ENCODE measurements at regions not wholly inside any gene's neighbourhood (a gene's known extent, or its start where the extent isn't known, plus 50 kb on each side); places are given as distances from the start of the nearest gene placed in this dataset.

- H3K27ac ChIP-seq (ENCODE audit: insufficient read depth, low read length), result no peak overlapping the region
- no peak overlapping the region for H2AK9ac ChIP-seq (replicated peaks; ENCODE audit: low read depth, low read length, poor library complexity)
- no peak overlapping the region for H4K5ac ChIP-seq (ENCODE audit: low read depth, low read length)
- peak; percentile 38 for DNase-seq
- no peak for ATAC-seq (ENCODE audit: low read depth)
- in situ Hi-C loops (cut with MboI; ENCODE audit: low sequenced_read_pairs), result no loop called here
- TF ChIP-seq SMC3 (IDR thresholded peaks at IDR 0.05; ENCODE audit: low read depth, low read length) (no peak), ELK1 (IDR thresholded peaks at IDR 0.05; ENCODE audit: borderline replicate concordance, low read depth, low read length) (no peak), MXI1 (IDR thresholded peaks at IDR 0.05; ENCODE audit: borderline replicate concordance, low read depth, low read length) (no peak), MAZ (IDR thresholded peaks at IDR 0.05; ENCODE audit: borderline replicate concordance, low read depth, low read length) (no peak), FOS (IDR thresholded peaks at IDR 0.05; ENCODE audit: low read depth, low read length) (no peak), USF2 (IDR thresholded peaks at IDR 0.05; ENCODE audit: low read depth, low read length) (no peak), RCOR1 (IDR thresholded peaks at IDR 0.05; ENCODE audit: insufficient replicate concordance, low read length) (no peak), CEBPB (IDR thresholded peaks at IDR 0.05; ENCODE audit: low read depth, low read length) (no peak), RAD21 (IDR thresholded peaks at IDR 0.05; ENCODE audit: low read length) (no peak), RFX5 (IDR thresholded peaks at IDR 0.05; ENCODE audit: low read depth, low read length) (no peak), POLR2A (IDR thresholded peaks at IDR 0.05; ENCODE audit: low read depth, low read length) (no peak), CHD1 (IDR thresholded peaks at IDR 0.05; ENCODE audit: low read depth, low read length) (no peak), BHLHE40 (IDR thresholded peaks at IDR 0.05; ENCODE audit: low read depth, low read length) (no peak), MAFK (IDR thresholded peaks at IDR 0.05; ENCODE audit: low read depth, low read length) (no peak), NFE2L2 (IDR thresholded peaks at IDR 0.05; ENCODE audit: low read depth, low read length) (no peak)
- TF ChIP-seq, protein P1, sequence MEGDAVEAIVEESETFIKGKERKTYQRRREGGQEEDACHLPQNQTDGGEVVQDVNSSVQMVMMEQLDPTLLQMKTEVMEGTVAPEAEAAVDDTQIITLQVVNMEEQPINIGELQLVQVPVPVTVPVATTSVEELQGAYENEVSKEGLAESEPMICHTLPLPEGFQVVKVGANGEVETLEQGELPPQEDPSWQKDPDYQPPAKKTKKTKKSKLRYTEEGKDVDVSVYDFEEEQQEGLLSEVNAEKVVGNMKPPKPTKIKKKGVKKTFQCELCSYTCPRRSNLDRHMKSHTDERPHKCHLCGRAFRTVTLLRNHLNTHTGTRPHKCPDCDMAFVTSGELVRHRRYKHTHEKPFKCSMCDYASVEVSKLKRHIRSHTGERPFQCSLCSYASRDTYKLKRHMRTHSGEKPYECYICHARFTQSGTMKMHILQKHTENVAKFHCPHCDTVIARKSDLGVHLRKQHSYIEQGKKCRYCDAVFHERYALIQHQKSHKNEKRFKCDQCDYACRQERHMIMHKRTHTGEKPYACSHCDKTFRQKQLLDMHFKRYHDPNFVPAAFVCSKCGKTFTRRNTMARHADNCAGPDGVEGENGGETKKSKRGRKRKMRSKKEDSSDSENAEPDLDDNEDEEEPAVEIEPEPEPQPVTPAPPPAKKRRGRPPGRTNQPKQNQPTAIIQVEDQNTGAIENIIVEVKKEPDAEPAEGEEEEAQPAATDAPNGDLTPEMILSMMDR (conservative IDR thresholded peaks at IDR 0.05; ENCODE audit: low read depth, low read length), result no peak
- peak overlapping the region; percentile 1; the same call in 1 of the 2 replicates for H4K91ac ChIP-seq (ENCODE audit: insufficient read depth, low read depth, low read length)
- POLR2A ChIA-PET (ENCODE audit: unreplicated experiment), result no interaction called here
- peaks cover 11% of the 10 kb centered on the region for H3K9me1 ChIP-seq (ENCODE audit: insufficient read depth, low read length)
- no peak overlapping the region for H3K4me2 ChIP-seq (ENCODE audit: low read depth, low read length)
- dilution Hi-C loops (cut with HindIII; ENCODE audit: low sequenced_read_pairs, unreplicated experiment), result no loop called here
- 97% methylated on average over 6 of the region's 9 CpGs; no CpG with 5 or more reads in 1 of the 2 experiments for WGBS, 2 experiments (ENCODE audit: extremely low coverage in 2 of 2, insufficient read length in 1 of 2)
- H3K4ac ChIP-seq (ENCODE audit: low read depth, low read length), result peak overlapping the region; percentile 38
- H3K56ac ChIP-seq (ENCODE audit: extremely low read depth, insufficient read depth, low read length), result no peak overlapping the region
- H2AK5ac ChIP-seq (ENCODE audit: low read depth, low read length), result peak overlapping the region; percentile 80
- no peaks in the 10 kb centered on the region for H3K36me3 ChIP-seq (ENCODE audit: control insufficient read depth, insufficient read depth, low read length)
- peak overlapping the region in 1 of 2 experiments; percentile 15; a peak in 1 of 4 replicates for H4K8ac ChIP-seq (ENCODE audit: low read depth in 2 of 2, low read length in 2 of 2)
- intact Hi-C loops (cut with micrococcal nuclease), result no loop called here
- H2BK15ac ChIP-seq (ENCODE audit: low read depth, low read length), result peak overlapping the region; percentile 15; the same call in 1 of the 3 replicates
- H3K14ac ChIP-seq (replicated peaks; ENCODE audit: low read depth, low read length), result peak overlapping the region; percentile 12; the same call in 1 of the 2 replicates
- no peaks in the 10 kb centered on the region; the same call in 1 of the 2 replicates for H4K20me1 ChIP-seq (ENCODE audit: insufficient read depth, low read length)
- no peak overlapping the region for H2BK5ac ChIP-seq (ENCODE audit: low read depth, low read length, poor library complexity, severe bottlenecking)
- peak overlapping the region; percentile 7 for H2BK120ac ChIP-seq (ENCODE audit: low read depth, low read length)
- H3K23ac ChIP-seq (ENCODE audit: low read depth, low read length), result no peak overlapping the region
- H3K27me3 ChIP-seq (ENCODE audit: control insufficient read depth, insufficient read depth, low read length), result no peaks in the 10 kb centered on the region
- CTCF ChIA-PET, result no interaction called here
- H3K4me1 ChIP-seq (ENCODE audit: control insufficient read depth, insufficient read depth, low read length), result peaks cover 32% of the 10 kb centered on the region
- peak overlapping the region; percentile 9 for H2AFZ ChIP-seq (replicated peaks; ENCODE audit: low read length, poor library complexity)
- BruUV-seq (replicated peaks), result no TSS peak
- H3K4me3 ChIP-seq (ENCODE audit: insufficient read depth, low read depth, low read length), result no peak overlapping the region
- no peak overlapping the region for H3K18ac ChIP-seq (ENCODE audit: low read depth, low read length)
- H3K9ac ChIP-seq (ENCODE audit: low read depth, low read length), result no peak overlapping the region
- no peaks in the 10 kb centered on the region for H3K9me3 ChIP-seq (ENCODE audit: control insufficient read depth, insufficient read depth, low read length)
- H3K79me1 ChIP-seq (ENCODE audit: low read depth in 1 of 2, low read length in 2 of 2), result no peaks in the 10 kb centered on the region
- H2BK20ac ChIP-seq (ENCODE audit: low read depth, low read length), result peak overlapping the region; percentile 36; the same call in 1 of the 2 replicates
These were observed 86.4 kb upstream of the COL5A1 start for GRCh38 chr9:134555094-134555650.

Data from IMR-90 (cell line).